GM12875 (cell line): ENCODE measurements at regions not wholly inside any gene's neighbourhood (a gene's known extent, or its start where the extent isn't known, plus 50 kb on each side); places are given as distances from the start of the nearest gene placed in this dataset.
"Not testable (repeated sequence)": the region's sequence is repeated elsewhere in the genome, so short reads cannot be mapped to it uniquely, and the experiment has no call there.

Experiments used
- H3K4me3 ChIP-seq: one replicate; pipeline ENCODE4 v1.5.1; 2011; ENCODE audit warnings: low read depth, low read length, control low read depth
- CTCF ChIP-seq: IDR thresholded peaks from 2 replicates; pipeline ENCODE4 v1.5.1; 2011; ENCODE audit warnings: low read depth, mild to moderate bottlenecking, control low read depth, inconsistent platforms, low read length, moderate library complexity, borderline replicate concordance; ENCODE audit not compliant: insufficient read depth

- H3K4me3 ChIP-seq: no peak overlapping the region
- no peak for TF ChIP-seq CTCF
These were observed 322.8 kb upstream of the GJE1 start for GRCh38 chr6:141809901-141810300.

GRCh38 chr6:141808662-141809061, 324.1 kb upstream of the GJE1 start:
- no peak for TF ChIP-seq CTCF

GRCh38 chr6:141800973-141801372, 331.8 kb upstream of the GJE1 start:
- not testable (repeated sequence) for H3K4me3 ChIP-seq

More at GRCh38 chr6:141808662-141809061, 324.1 kb upstream of the GJE1 start:
- H3K4me3 ChIP-seq: no peak overlapping the region

GRCh38 chr6:141790921-141791320, 341.8 kb upstream of the GJE1 start:
- H3K4me3 ChIP-seq: no peak overlapping the region
- no peak for TF ChIP-seq CTCF

- TF ChIP-seq CTCF: no peak
- no peak overlapping the region for H3K4me3 ChIP-seq
These were observed 344.6 kb upstream of the GJE1 start for GRCh38 chr6:141788096-141788495.

GRCh38 chr6:141783585-141783984, 349.1 kb upstream of the GJE1 start:
- H3K4me3 ChIP-seq: no peak overlapping the region
- TF ChIP-seq CTCF: no peak

- H3K4me3 ChIP-seq: no peak overlapping the region
These were observed 352.4 kb upstream of the GJE1 start for GRCh38 chr6:141780296-141780695.

More at GRCh38 chr6:141780296-141780695, 352.4 kb upstream of the GJE1 start:
- no peak for TF ChIP-seq CTCF
